Naive thymus-derived CD4-positive, alpha-beta T cell (primary cell): ENCODE measurements at regions not wholly inside any gene's neighbourhood (a gene's known extent, or its start where the extent isn't known, plus 50 kb on each side); places are given as distances from the start of the nearest gene placed in this dataset.

ENCODE experiments used
- ATAC-seq: fragments of 150-1000 bp; cut with Tn5 transposase; 2 replicates; pipeline ENCODE4 v1.10.0; 2021; ENCODE audit warnings: mild to moderate bottlenecking, moderate library complexity
- CTCF ChIA-PET: fragments of 350-600 bp; sonication (Branson Sonifier 250); formaldehyde crosslinking; loops from one replicate; lab custom pipeline; 2021; ENCODE audit warnings: antibody characterized with exemption; lab: Charles Lee
- POLR2A ChIA-PET: fragments of 350-600 bp; sonication (Branson Sonifier 250); formaldehyde crosslinking; loops from one replicate; lab custom pipeline; 2021; ENCODE audit warnings: antibody characterized with exemption, inconsistent platforms; lab: Charles Lee
- DNase-seq, 9 donors: peaks; one replicate each; pipeline versions ENCODE4 v3.0.0 to v3.0.0-alpha.2; 2020 to 2022; ENCODE audit warnings: mixed read lengths in 1 of 9
- H3K27ac ChIP-seq: one replicate; pipeline ENCODE4 v1.7.0; 2013; ENCODE audit warnings: mild to moderate bottlenecking, low read depth, low read length, moderate library complexity
- H3K27me3 ChIP-seq, 2 donors: one replicate each; pipeline ENCODE4 v1.7.0; 2013; ENCODE audit warnings: low read length in 2 of 2, mild to moderate bottlenecking in 2 of 2, moderate library complexity in 2 of 2; ENCODE audit not compliant: control insufficient read depth in 2 of 2, insufficient read depth in 2 of 2
- H3K36me3 ChIP-seq, 3 experiments: 1 replicate in 2 of 3; 2 replicates in 1 of 3; pipeline ENCODE4 v1.7.0; 2013; ENCODE audit warnings: low read length in 3 of 3, mild to moderate bottlenecking in 3 of 3, moderate library complexity in 1 of 3; ENCODE audit not compliant: insufficient read depth in 3 of 3, control insufficient read depth in 2 of 3
- H3K4me1 ChIP-seq, 2 donors: one replicate each; pipeline ENCODE4 v1.7.0; 2013; ENCODE audit warnings: low read length in 2 of 2, mild to moderate bottlenecking in 2 of 2, moderate library complexity in 1 of 2; ENCODE audit not compliant: control insufficient read depth in 2 of 2, insufficient read depth in 2 of 2
- H3K4me3 ChIP-seq: 2 replicates; pipeline ENCODE4 v1.7.0; 2013; ENCODE audit warnings: mild to moderate bottlenecking, low read length
- H3K9me3 ChIP-seq, 3 experiments: 1 replicate in 2 of 3; 2 replicates in 1 of 3; pipeline ENCODE4 v1.7.0; 2013; ENCODE audit warnings: low read length in 3 of 3; ENCODE audit not compliant: control insufficient read depth in 2 of 3
- H3K27ac Mint-ChIP-seq, 9 donors: one replicate each; pipeline ENCODE4 v1.8.0; 2020 to 2022; ENCODE audit warnings: mixed read lengths in 9 of 9, mild to moderate bottlenecking in 8 of 9, moderate library complexity in 5 of 9, inconsistent platforms in 2 of 9
- H3K27me3 Mint-ChIP-seq, 5 donors: one replicate each; pipeline ENCODE4 v1.8.0; 2021 to 2022; ENCODE audit warnings: mixed read lengths in 5 of 5, mild to moderate bottlenecking in 1 of 5
- H3K36me3 Mint-ChIP-seq, 5 donors: one replicate each; pipeline ENCODE4 v1.8.0; 2020 to 2022; ENCODE audit warnings: mixed read lengths in 5 of 5, mild to moderate bottlenecking in 3 of 5, inconsistent platforms in 1 of 5
- H3K4me1 Mint-ChIP-seq, 7 donors: one replicate each; pipeline ENCODE4 v1.8.0; 2020 to 2022; ENCODE audit warnings: mixed read lengths in 7 of 7, mild to moderate bottlenecking in 3 of 7, inconsistent platforms in 1 of 7
- H3K4me3 Mint-ChIP-seq, 10 donors: one replicate each; pipeline ENCODE4 v1.8.0; 2020 to 2022; ENCODE audit warnings: mild to moderate bottlenecking in 10 of 10, mixed read lengths in 10 of 10, moderate library complexity in 6 of 10, inconsistent platforms in 2 of 10
- H3K9me3 Mint-ChIP-seq, 11 donors: one replicate each; pipeline ENCODE4 v1.8.0; 2020 to 2022; ENCODE audit warnings: mixed read lengths in 11 of 11, mild to moderate bottlenecking in 4 of 11, inconsistent platforms in 1 of 11, moderate library complexity in 1 of 11
- intact Hi-C, 2 donors: fragments of 100-400 bp; cut with micrococcal nuclease; formaldehyde crosslinking; loops; one replicate each; pipeline ENCODE4 v1.15.1; 2023

- H3K4me3 Mint-ChIP-seq = no peak overlapping the region
- CTCF ChIA-PET = no interaction called here
- intact Hi-C loops = no loop called here
Measured at GRCh38 chr22:45072322-45072903, 62.6 kb upstream of the PHF21B start.

DNA sequence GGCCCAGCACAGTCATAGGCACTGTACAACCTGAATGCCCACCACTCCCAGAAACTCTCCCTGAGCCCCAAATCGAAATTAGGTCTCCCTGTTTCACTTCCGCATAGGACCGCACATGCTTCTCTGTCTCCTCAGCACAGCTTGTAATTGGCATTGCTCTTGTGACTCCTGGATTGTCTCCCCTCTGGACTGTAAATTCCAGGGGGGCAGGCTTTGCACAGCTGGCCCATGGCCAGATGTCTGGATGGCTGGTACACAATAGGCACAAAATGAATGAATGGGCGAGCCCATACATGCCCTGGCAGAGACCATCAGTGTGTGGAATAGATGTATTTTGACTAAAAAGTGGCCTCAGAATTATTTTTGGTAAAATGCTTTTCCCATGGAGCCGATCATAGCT, 63.3 kb upstream of the PHF21B start:
- Histone ChIP-seq H3K27ac (no peak overlapping the region), H3K4me1 (no peaks in the 10 kb centered on the region), H3K36me3 (no peaks in the 10 kb centered on the region), H3K9me3 (no peaks in the 10 kb centered on the region), H3K27me3 (no peaks in the 10 kb centered on the region), H3K4me3 (no peak overlapping the region)
- H3K4me3 Mint-ChIP-seq = no peak overlapping the region
- peaks cover 0 to 6% (median under 1%) of the 10 kb centered on the region in 11 donors for H3K9me3 Mint-ChIP-seq
- no peak for DNase-seq
- peaks cover 0 to 5% (median 0%) of the 10 kb centered on the region in 5 donors for H3K36me3 Mint-ChIP-seq
- intact Hi-C loops = no loop called here
- ATAC-seq = no peak
- H3K27ac Mint-ChIP-seq = no peak overlapping the region
- H3K4me1 Mint-ChIP-seq = no peaks in the 10 kb centered on the region
- ChIA-PET CTCF (no interaction called here), POLR2A (no interaction called here)
- H3K27me3 Mint-ChIP-seq = peaks cover 29 to 51% (median 42%) of the 10 kb centered on the region in 5 donors

More at GRCh38 chr22:45072322-45072903, 62.6 kb upstream of the PHF21B start:
- Histone ChIP-seq H3K27ac (no peak overlapping the region), H3K27me3 (no peaks in the 10 kb centered on the region), H3K36me3 (no peaks in the 10 kb centered on the region), H3K9me3 (no peaks in the 10 kb centered on the region), H3K4me3 (no peak overlapping the region), H3K4me1 (no peaks in the 10 kb centered on the region)
- ATAC-seq = no peak
- peak overlapping the region in 1 of 9 donors; percentile 51 for H3K27ac Mint-ChIP-seq
- POLR2A ChIA-PET = no interaction called here
- H3K9me3 Mint-ChIP-seq = peaks cover 0 to 10% (median 2%) of the 10 kb centered on the region in 11 donors
- H3K36me3 Mint-ChIP-seq = peaks cover 0 to 7% (median 0%) of the 10 kb centered on the region in 5 donors
- H3K4me1 Mint-ChIP-seq = no peaks in the 10 kb centered on the region
- no peak for DNase-seq
- peaks cover 29 to 45% (median 37%) of the 10 kb centered on the region in 5 donors for H3K27me3 Mint-ChIP-seq

DNA sequence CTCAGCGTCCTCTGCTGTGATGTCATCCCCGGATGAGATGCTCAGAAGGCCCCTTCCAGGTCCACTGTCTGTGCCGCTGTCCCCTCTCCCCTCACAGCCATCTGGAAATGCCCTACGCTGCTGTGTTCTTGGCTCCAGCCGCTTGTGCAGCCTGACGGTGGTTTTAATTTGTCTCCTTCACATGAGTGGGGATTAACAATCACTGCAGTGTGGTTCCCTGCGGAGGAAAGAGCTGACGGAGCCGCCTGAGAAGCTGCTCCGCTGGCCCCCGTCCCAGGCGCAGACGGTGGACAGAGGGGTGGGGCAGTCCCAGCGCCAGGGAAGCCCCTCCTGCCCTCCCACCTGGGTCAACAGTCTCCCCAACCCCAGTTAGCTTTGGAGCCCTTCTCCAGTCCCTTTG, 67.5 kb upstream of the PHF21B start:
- ChIA-PET POLR2A (no interaction called here), CTCF (no interaction called here)
- H3K4me1 ChIP-seq = no peaks in the 10 kb centered on the region
- no peak for DNase-seq
- ATAC-seq = no peak
- H3K36me3 Mint-ChIP-seq = peaks cover 0 to 5% (median 3%) of the 10 kb centered on the region in 5 donors
- H3K27me3 Mint-ChIP-seq = peaks cover 21 to 61% (median 42%) of the 10 kb centered on the region in 5 donors
- H3K9me3 ChIP-seq = no peaks in the 10 kb centered on the region
- peaks cover 0 to 4% (median 0%) of the 10 kb centered on the region in 7 donors for H3K4me1 Mint-ChIP-seq
- H3K36me3 ChIP-seq = no peaks in the 10 kb centered on the region
- no peak overlapping the region for H3K27ac Mint-ChIP-seq
- no peaks in the 10 kb centered on the region for H3K27me3 ChIP-seq
- H3K4me3 Mint-ChIP-seq = no peak overlapping the region
- no peak overlapping the region for H3K4me3 ChIP-seq
- H3K27ac ChIP-seq = no peak overlapping the region
- intact Hi-C loops = no loop called here
- peaks cover 4 to 7% (median 5%) of the 10 kb centered on the region in 11 donors for H3K9me3 Mint-ChIP-seq

GRCh38 chr22:45077826-45078334, 68.1 kb upstream of the PHF21B start:
- H3K4me1 Mint-ChIP-seq = peaks cover 0 to 4% (median 0%) of the 10 kb centered on the region in 7 donors
- CTCF ChIA-PET = no interaction called here
- H3K36me3 ChIP-seq = no peaks in the 10 kb centered on the region
- no peaks in the 10 kb centered on the region for H3K9me3 ChIP-seq
- DNase-seq = no peak
- no peaks in the 10 kb centered on the region for H3K4me1 ChIP-seq
- no peak overlapping the region for H3K4me3 ChIP-seq
- H3K27me3 ChIP-seq = no peaks in the 10 kb centered on the region
- intact Hi-C loops = no loop called here
- peaks cover 15 to 61% (median 42%) of the 10 kb centered on the region in 5 donors for H3K27me3 Mint-ChIP-seq
- H3K9me3 Mint-ChIP-seq = peaks cover 4 to 7% (median 5%) of the 10 kb centered on the region in 11 donors
- peak overlapping the region in 1 of 9 donors; percentile 31 for H3K27ac Mint-ChIP-seq
- H3K27ac ChIP-seq = no peak overlapping the region
- peaks cover 0 to 5% (median 3%) of the 10 kb centered on the region in 5 donors for H3K36me3 Mint-ChIP-seq
- POLR2A ChIA-PET = no interaction called here
- no peak overlapping the region for H3K4me3 Mint-ChIP-seq
- ATAC-seq = no peak

GRCh38 chr22:45082795-45083194, 73.0 kb upstream of the PHF21B start:
- intact Hi-C loops = loop anchor here in 1 of 2 donors (10.0 kb wide), 1 partner anchor 108 kb away; no protein-coding TSS in a partner anchor
- DNase-seq = no peak
- Histone ChIP-seq H3K27ac (no peak overlapping the region), H3K4me1 (no peaks in the 10 kb centered on the region), H3K36me3 (no peaks in the 10 kb centered on the region), H3K9me3 (no peaks in the 10 kb centered on the region), H3K4me3 (no peak overlapping the region), H3K27me3 (no peaks in the 10 kb centered on the region)
- H3K9me3 Mint-ChIP-seq = peaks cover 4 to 7% (median 5%) of the 10 kb centered on the region in 11 donors
- H3K36me3 Mint-ChIP-seq = peaks cover 0 to 5% (median 3%) of the 10 kb centered on the region in 5 donors
- no peak for ATAC-seq
- POLR2A ChIA-PET = no interaction called here
- CTCF ChIA-PET = no interaction called here
- no peak overlapping the region for H3K27ac Mint-ChIP-seq
- no peak overlapping the region for H3K4me3 Mint-ChIP-seq
- peaks cover 2 to 45% (median 29%) of the 10 kb centered on the region in 5 donors for H3K27me3 Mint-ChIP-seq
- H3K4me1 Mint-ChIP-seq = peaks cover 0 to 4% (median 0%) of the 10 kb centered on the region in 7 donors

GRCh38 chr22:45083659-45084305, 74.0 kb upstream of the PHF21B start:
- DNase-seq (no peak), ATAC-seq (no peak)
- no peaks in the 10 kb centered on the region for H3K4me1 ChIP-seq
- intact Hi-C loops = loop anchor here in 1 of 2 donors (10.0 kb wide), 1 partner anchor 109 kb away; no protein-coding TSS in a partner anchor
- Mint-ChIP-seq H3K27ac (no peak overlapping the region), H3K9me3 (peaks cover 4 to 7% (median 5%) of the 10 kb centered on the region in 11 donors), H3K36me3 (peaks cover 0 to 5% (median 3%) of the 10 kb centered on the region in 5 donors), H3K27me3 (peaks cover 2 to 37% (median 29%) of the 10 kb centered on the region in 5 donors), H3K4me3 (no peak overlapping the region), H3K4me1 (peaks cover 0 to 4% (median 0%) of the 10 kb centered on the region in 7 donors)
- H3K27ac ChIP-seq = no peak overlapping the region
- CTCF ChIA-PET = no interaction called here
- H3K36me3 ChIP-seq = no peaks in the 10 kb centered on the region
- H3K9me3 ChIP-seq = no peaks in the 10 kb centered on the region
- H3K4me3 ChIP-seq = no peak overlapping the region
- POLR2A ChIA-PET = no interaction called here
- no peaks in the 10 kb centered on the region for H3K27me3 ChIP-seq
